ENCODE measurements at regions not wholly inside any gene's neighbourhood (a gene's known extent, or its start where the extent isn't known, plus 50 kb on each side); places are given as distances from the start of the nearest gene placed in this dataset.

GRCh38 chr10:21065621-21066248 lies 168.6 kb upstream of the NEBL start:
- TF ChIP-seq NFIC (IDR thresholded peaks at IDR 0.05) (no peak), REST (IDR thresholded peaks at IDR 0.05; ENCODE audit: low read depth) (no peak), RAD21 (IDR thresholded peaks at IDR 0.05; ENCODE audit: low read depth) (no peak), TCF12 (IDR thresholded peaks at IDR 0.05; ENCODE audit: low read depth) (no peak), EP300 (IDR thresholded peaks at IDR 0.05; ENCODE audit: borderline replicate concordance) (no peak), CEBPB (IDR thresholded peaks at IDR 0.05) (no peak), FOXM1 (IDR thresholded peaks at IDR 0.05; ENCODE audit: borderline replicate concordance, low read depth) (no peak), YY1 (IDR thresholded peaks at IDR 0.05; ENCODE audit: low read depth) (no peak), TEAD4 (IDR thresholded peaks at IDR 0.05) (no peak), TAF1 (IDR thresholded peaks at IDR 0.05; ENCODE audit: low read depth) (no peak), USF1 (IDR thresholded peaks at IDR 0.05) (no peak)

Data from Ishikawa (cell line).